ENCODE measurements at regions not wholly inside any gene's neighbourhood (a gene's known extent, or its start where the extent isn't known, plus 50 kb on each side); places are given as distances from the start of the nearest gene placed in this dataset.

GRCh38 chr2:19272941-19273470 is 85.4 kb downstream of the OSR1 start:
- H2AFZ ChIP-seq = no peak overlapping the region
- H4K20me1 ChIP-seq (ENCODE audit: insufficient read depth) = no peaks in the 10 kb centered on the region
- no peaks in the 10 kb centered on the region for H3K79me2 ChIP-seq (ENCODE audit: insufficient read depth)
- in situ Hi-C loops (cut with MboI) = no loop called here
- no peaks in the 10 kb centered on the region for H3K9me3 ChIP-seq (ENCODE audit: low read depth)
- no peak for DNase-seq
- no peak overlapping the region for H3K27ac ChIP-seq
- no peaks in the 10 kb centered on the region for H3K27me3 ChIP-seq (replicated peaks; ENCODE audit: insufficient read depth)
- no peaks in the 10 kb centered on the region for H3K9me2 ChIP-seq (ENCODE audit: insufficient read depth)
- no peak overlapping the region for H3K9ac ChIP-seq
- no peak overlapping the region for H3K4me2 ChIP-seq (ENCODE audit: unreplicated experiment)
- WGBS, 2 experiments (ENCODE audit: low coverage in 1 of 2, low lambda C conversion rate in 2 of 2, missing lambda C conversion rate in 2 of 2) = 90 to 97% methylated on average over 1 of the region's 1 CpG
- no peak for TF ChIP-seq EZH2phosphoT487 (IDR thresholded peaks at IDR 0.05; ENCODE audit: insufficient read depth, low read depth)
- no peak for TF ChIP-seq EZH2 (IDR thresholded peaks at IDR 0.05; ENCODE audit: insufficient read depth, poor library complexity, severe bottlenecking)
- H3K4me1 ChIP-seq (ENCODE audit: insufficient read depth) = no peaks in the 10 kb centered on the region
- H3K36me3 ChIP-seq (ENCODE audit: low read depth) = no peaks in the 10 kb centered on the region
- H3K4me3 ChIP-seq = no peak overlapping the region
- no peaks in the 10 kb centered on the region for H3F3A ChIP-seq (ENCODE audit: insufficient read depth)

GRCh38 chr2:19272039-19272438 is 86.4 kb downstream of the OSR1 start:
- H3K9ac ChIP-seq = no peak overlapping the region
- H2AFZ ChIP-seq = no peak overlapping the region
- no peak overlapping the region for H3K27ac ChIP-seq
- H3F3A ChIP-seq (ENCODE audit: insufficient read depth) = no peaks in the 10 kb centered on the region
- H3K9me3 ChIP-seq (ENCODE audit: low read depth) = no peaks in the 10 kb centered on the region
- no peak overlapping the region for H3K4me2 ChIP-seq (ENCODE audit: unreplicated experiment)
- TF ChIP-seq EZH2phosphoT487 (IDR thresholded peaks at IDR 0.05; ENCODE audit: insufficient read depth, low read depth) = no peak
- no peaks in the 10 kb centered on the region for H4K20me1 ChIP-seq (ENCODE audit: insufficient read depth)
- no peak overlapping the region for H3K4me3 ChIP-seq
- 75 to 83% methylated on average over 3 to 4 of the region's 4 CpGs for WGBS, 2 experiments (ENCODE audit: low coverage in 1 of 2, low lambda C conversion rate in 2 of 2, missing lambda C conversion rate in 2 of 2)
- H3K27me3 ChIP-seq (replicated peaks; ENCODE audit: insufficient read depth) = no peaks in the 10 kb centered on the region
- H3K9me2 ChIP-seq (ENCODE audit: insufficient read depth) = no peaks in the 10 kb centered on the region
- in situ Hi-C loops (cut with MboI) = no loop called here
- H3K79me2 ChIP-seq (ENCODE audit: insufficient read depth) = no peaks in the 10 kb centered on the region
- H3K36me3 ChIP-seq (ENCODE audit: low read depth) = no peaks in the 10 kb centered on the region
- H3K4me1 ChIP-seq (ENCODE audit: insufficient read depth) = no peaks in the 10 kb centered on the region
- DNase-seq = no peak

- in situ Hi-C loops (cut with MboI) = no loop called here
- Histone ChIP-seq H3K4me2 (ENCODE audit: unreplicated experiment) (no peak overlapping the region), H3K4me3 (no peak overlapping the region), H3K79me2 (ENCODE audit: insufficient read depth) (no peaks in the 10 kb centered on the region), H3K27me3 (replicated peaks; ENCODE audit: insufficient read depth) (no peaks in the 10 kb centered on the region), H3K27ac (no peak overlapping the region), H2AFZ (no peak overlapping the region), H4K20me1 (ENCODE audit: insufficient read depth) (no peaks in the 10 kb centered on the region), H3F3A (ENCODE audit: insufficient read depth) (no peaks in the 10 kb centered on the region), H3K36me3 (ENCODE audit: low read depth) (no peaks in the 10 kb centered on the region), H3K4me1 (ENCODE audit: insufficient read depth) (no peaks in the 10 kb centered on the region), H3K9me3 (ENCODE audit: low read depth) (no peaks in the 10 kb centered on the region), H3K9ac (no peak overlapping the region), H3K9me2 (ENCODE audit: insufficient read depth) (no peaks in the 10 kb centered on the region)
- TF ChIP-seq EZH2 (IDR thresholded peaks at IDR 0.05; ENCODE audit: insufficient read depth, poor library complexity, severe bottlenecking) (no peak), EZH2phosphoT487 (IDR thresholded peaks at IDR 0.05; ENCODE audit: insufficient read depth, low read depth) (no peak)
- no peak for DNase-seq
- WGBS, 2 experiments (ENCODE audit: low coverage in 1 of 2, low lambda C conversion rate in 2 of 2, missing lambda C conversion rate in 2 of 2) = 93 to 97% methylated on average over 6 of the region's 6 CpGs
Observed at GRCh38 chr2:19264852-19265251, 93.6 kb downstream of the OSR1 start.

GRCh38 chr2:19262150-19262549 is 96.3 kb downstream of the OSR1 start:
- Histone ChIP-seq H4K20me1 (ENCODE audit: insufficient read depth) (no peaks in the 10 kb centered on the region), H3F3A (ENCODE audit: insufficient read depth) (peaks cover 2% of the 10 kb centered on the region; the same call in 1 of the 2 replicates), H3K9ac (no peak overlapping the region), H3K9me3 (ENCODE audit: low read depth) (no peaks in the 10 kb centered on the region), H3K4me1 (ENCODE audit: insufficient read depth) (peaks cover 1% of the 10 kb centered on the region; the same call in 1 of the 2 replicates), H3K27me3 (replicated peaks; ENCODE audit: insufficient read depth) (no peaks in the 10 kb centered on the region), H3K4me2 (ENCODE audit: unreplicated experiment) (no peak overlapping the region), H3K27ac (no peak overlapping the region), H3K4me3 (no peak overlapping the region), H3K36me3 (ENCODE audit: low read depth) (no peaks in the 10 kb centered on the region), H2AFZ (no peak overlapping the region), H3K9me2 (ENCODE audit: insufficient read depth) (no peaks in the 10 kb centered on the region), H3K79me2 (ENCODE audit: insufficient read depth) (no peaks in the 10 kb centered on the region)
- 78 to 83% methylated on average over 6 to 7 of the region's 7 CpGs for WGBS, 2 experiments (ENCODE audit: low coverage in 1 of 2, low lambda C conversion rate in 2 of 2, missing lambda C conversion rate in 2 of 2)
- DNase-seq = no peak
- no peak for TF ChIP-seq EZH2 (IDR thresholded peaks at IDR 0.05; ENCODE audit: insufficient read depth, poor library complexity, severe bottlenecking)
- in situ Hi-C loops (cut with MboI) = no loop called here

- Histone ChIP-seq H3K9ac (no peak overlapping the region), H3F3A (ENCODE audit: insufficient read depth) (peaks cover 10% of the 10 kb centered on the region; the same call in 1 of the 2 replicates), H3K4me3 (no peak overlapping the region), H3K36me3 (ENCODE audit: low read depth) (no peaks in the 10 kb centered on the region), H3K79me2 (ENCODE audit: insufficient read depth) (no peaks in the 10 kb centered on the region), H3K9me3 (ENCODE audit: low read depth) (no peaks in the 10 kb centered on the region), H3K9me2 (ENCODE audit: insufficient read depth) (no peaks in the 10 kb centered on the region), H3K4me1 (ENCODE audit: insufficient read depth) (peaks cover 12% of the 10 kb centered on the region), H3K27ac (no peak overlapping the region), H2AFZ (no peak overlapping the region), H3K4me2 (ENCODE audit: unreplicated experiment) (no peak overlapping the region), H3K27me3 (replicated peaks; ENCODE audit: insufficient read depth) (no peaks in the 10 kb centered on the region), H4K20me1 (ENCODE audit: insufficient read depth) (no peaks in the 10 kb centered on the region)
- in situ Hi-C loops (cut with MboI) = no loop called here
- WGBS, 2 experiments (ENCODE audit: low coverage in 1 of 2, low lambda C conversion rate in 2 of 2, missing lambda C conversion rate in 2 of 2) = 94% methylated on average over 4 of the region's 4 CpGs
- DNase-seq = no peak
- TF ChIP-seq EZH2 (IDR thresholded peaks at IDR 0.05; ENCODE audit: insufficient read depth, poor library complexity, severe bottlenecking) (no peak), EZH2phosphoT487 (IDR thresholded peaks at IDR 0.05; ENCODE audit: insufficient read depth, low read depth) (no peak)
Observed at GRCh38 chr2:19261061-19261460, 97.4 kb downstream of the OSR1 start.
